Heart left ventricle (tissue), 16 donors: ENCODE measurements at regions not wholly inside any gene's neighbourhood (a gene's known extent, or its start where the extent isn't known, plus 50 kb on each side); places are given as distances from the start of the nearest gene placed in this dataset.

Experiments
- ATAC-seq, 4 donors: fragments of 200-7000 bp; cut with Tn5 transposase; one replicate each; pipeline ENCODE4 v1.9.1; 2020 to 2022; ENCODE audit warnings: moderate library complexity in 4 of 4, mild to moderate bottlenecking in 3 of 4, moderate number of reproducible peaks in 1 of 4
- DNase-seq, 5 donors: peaks; one replicate each; pipeline ENCODE4 v3.0.0-alpha.2; 2020
- H3K27ac ChIP-seq, 12 donors: fragments of 200-600 bp; sonication (generic) in 4 of 12; one replicate each; pipeline versions ENCODE4 v1.5.0 to v1.8.0; 2016 to 2022; ENCODE audit warnings: mild to moderate bottlenecking in 2 of 12
- H3K27me3 ChIP-seq, 9 donors: fragments of 200-600 bp; sonication (generic) in 2 of 9; one replicate each; pipeline versions ENCODE4 v1.5.1 to v1.8.0; 2016 to 2022; ENCODE audit warnings: mild to moderate bottlenecking in 3 of 9
- H3K36me3 ChIP-seq, 9 donors: fragments of 200-600 bp; sonication (generic) in 2 of 9; one replicate each; pipeline versions ENCODE4 v1.5.0 to v1.8.0; 2018 to 2022; ENCODE audit warnings: mild to moderate bottlenecking in 2 of 9
- H3K4me1 ChIP-seq, 12 donors: fragments of 200-600 bp; sonication (generic) in 4 of 12; one replicate each; pipeline versions ENCODE4 v1.5.0 to v1.8.0; 2016 to 2022; ENCODE audit warnings: mild to moderate bottlenecking in 3 of 12
- H3K4me3 ChIP-seq, 12 donors: fragments of 200-600 bp; sonication (generic) in 4 of 12; one replicate each; pipeline versions ENCODE4 v1.5.0 to v1.8.0; 2017 to 2022; ENCODE audit warnings: mild to moderate bottlenecking in 9 of 12, moderate library complexity in 4 of 12
- H3K9me3 ChIP-seq, 12 donors: fragments of 200-600 bp; sonication (generic) in 4 of 12; one replicate each; pipeline versions ENCODE4 v1.5.0 to v1.8.0; 2016 to 2022; ENCODE audit warnings: mild to moderate bottlenecking in 1 of 12
- CTCF ChIP-seq, 12 donors: fragments of 200-600 bp; sonication (generic) in 4 of 12; IDR thresholded peaks; one replicate each; pipeline versions ENCODE4 v1.5.0 to v1.8.0; 2018 to 2022; ENCODE audit warnings: antibody characterized with exemption in 12 of 12, mild to moderate bottlenecking in 5 of 12
- POLR2A ChIP-seq, 2 donors: fragments of 450-650 bp; IDR thresholded peaks; one replicate each; pipeline ENCODE4 v1.6.1; 2017; ENCODE audit warnings: antibody characterized with exemption in 2 of 2, mild to moderate bottlenecking in 2 of 2, moderate library complexity in 2 of 2
- WGBS, 4 donors: extraction: QIAGEN DNeasy Blood & Tissue Kit in 2 of 4; methylation state at CpG; one replicate each; pipeline versions ENCODE4 v1.1.5 to v1.1.7; 2013 to 2018; 5-methylcytosine and 5-hydroxymethylcytosine counted together
- intact Hi-C, 10 donors: fragments of 100-400 bp; cut with DNase I; formaldehyde crosslinking; loops; one replicate each; pipeline versions ENCODE4 v1.11.1 to v1.14.2; 2022
- donor health status: ischemic (EF 13 %, LVEDD 7.1; RV severe dilation, severe dysfunction).
- donor health status: healthy with polysubstance abuse.
- donor health status: DM: no; HTN: yes; CAD: no.
- donor health status: DM: no; HTN: no; CAD: no.
- donor health status: ischemic (EF 25% LVEDD 6.9; RV normal size, moderate dysfunction).
- donor health status: ischemic (EF 25% LVEDD 5.7; RV mildly dilated, moderate dysfunction).
- donor health status: healthy.
- donor health status: DM: yes; HTN: yes; CAD: no.
- donor health status: ischemic (EF 35%, LVEDD 5.7; RV mildly dilated, moderate dysfunction).
- donor health status: nonischemic (EF 11% LVEDD 7.7; RV severe dilation, severe dysfunction).
- donor health status: DM: yes; HTN: yes; CAD: no.
- donor health status: PGD.
- donor health status: ischemic (EF 29% LVEDD 5.4; RV normal size, mild dysfunction).
- donor health status: nonischemic (EF 23%, LVEDD 6.1; RV moderate dilation, normal function).

- 29 to 37% (median 33%) methylated on average over 3 of the region's 3 CpGs for WGBS, 4 donors
- H3K4me3 ChIP-seq = no peak overlapping the region
- no peak for DNase-seq
- H3K36me3 ChIP-seq = no peaks in the 10 kb centered on the region
- peaks cover 0 to 38% (median 4%) of the 10 kb centered on the region in 9 donors for H3K27me3 ChIP-seq
- peaks cover 0 to 43% (median 0%) of the 10 kb centered on the region in 12 donors for H3K4me1 ChIP-seq
- H3K27ac ChIP-seq = peak overlapping the region in 4 of 12 donors; percentile 39 to 60 (median 46)
- TF ChIP-seq CTCF (IDR thresholded peaks at IDR 0.05) = no peak
- TF ChIP-seq POLR2A (IDR thresholded peaks at IDR 0.05) = no peak
- ATAC-seq = no peak
- intact Hi-C loops = no loop called here
- no peaks in the 10 kb centered on the region for H3K9me3 ChIP-seq
These were observed 59.2 kb downstream of the TMEM30B start for GRCh38 chr14:61221906-61222305.

GRCh38 chr14:61219673-61220072, 61.5 kb downstream of the TMEM30B start:
- peaks cover 0 to 26% (median 4%) of the 10 kb centered on the region in 9 donors for H3K27me3 ChIP-seq
- ATAC-seq (no peak), DNase-seq (no peak)
- H3K9me3 ChIP-seq = no peaks in the 10 kb centered on the region
- H3K4me3 ChIP-seq = no peak overlapping the region
- no peaks in the 10 kb centered on the region for H3K36me3 ChIP-seq
- WGBS, 4 donors = 76 to 87% (median 86%) methylated on average over 3 of the region's 3 CpGs
- TF ChIP-seq POLR2A (IDR thresholded peaks at IDR 0.05) = no peak
- TF ChIP-seq CTCF (IDR thresholded peaks at IDR 0.05) = no peak
- H3K4me1 ChIP-seq = peaks cover 0 to 43% (median 0%) of the 10 kb centered on the region in 12 donors
- intact Hi-C loops = no loop called here
- H3K27ac ChIP-seq = peak overlapping the region in 2 of 12 donors; percentile 19 to 58

- peaks cover 0 to 22% (median 4%) of the 10 kb centered on the region in 9 donors for H3K27me3 ChIP-seq
- intact Hi-C loops = no loop called here
- H3K36me3 ChIP-seq = no peaks in the 10 kb centered on the region
- H3K27ac ChIP-seq = peak overlapping the region in 4 of 12 donors; percentile 12 to 58 (median 24)
- no peak overlapping the region for H3K4me3 ChIP-seq
- no peak for TF ChIP-seq CTCF (IDR thresholded peaks at IDR 0.05)
- no peak for TF ChIP-seq POLR2A (IDR thresholded peaks at IDR 0.05)
- WGBS, 4 donors = 48 to 60% (median 56%) methylated on average over 1 of the region's 1 CpG
- ATAC-seq (no peak), DNase-seq (no peak)
- no peaks in the 10 kb centered on the region for H3K9me3 ChIP-seq
- peaks cover 0 to 42% (median 0%) of the 10 kb centered on the region in 12 donors for H3K4me1 ChIP-seq
These were observed 61.9 kb downstream of the TMEM30B start for GRCh38 chr14:61219256-61219655.

- DNase-seq (peak; percentile 25 to 66 (median 61)), ATAC-seq (peak in 3 of 4 donors; percentile 64 to 79 (median 64))
- Histone ChIP-seq H3K27ac (peak overlapping the region in 6 of 12 donors; percentile 2 to 74 (median 44)), H3K36me3 (no peaks in the 10 kb centered on the region), H3K9me3 (no peaks in the 10 kb centered on the region), H3K4me1 (peaks cover 0 to 39% (median 0%) of the 10 kb centered on the region in 12 donors), H3K27me3 (peaks cover 0 to 22% (median 4%) of the 10 kb centered on the region in 9 donors), H3K4me3 (no peak overlapping the region)
- WGBS, 4 donors = 51 to 65% (median 58%) methylated on average over 6 of the region's 6 CpGs
- TF ChIP-seq POLR2A (IDR thresholded peaks at IDR 0.05) (no peak), CTCF (IDR thresholded peaks at IDR 0.05) (no peak)
- intact Hi-C loops = no loop called here
These were observed 62.4 kb downstream of the TMEM30B start for GRCh38 chr14:61218767-61219166.
